IMR-90 (cell line): ENCODE measurements at regions not wholly inside any gene's neighbourhood (a gene's known extent, or its start where the extent isn't known, plus 50 kb on each side); places are given as distances from the start of the nearest gene placed in this dataset.

ENCODE experiments used
- ATAC-seq: fragments of 200-7000 bp; cut with Tn5 transposase; 2 replicates; pipeline ENCODE4 v1.9.1; 2020; ENCODE audit warnings: low read depth, mild to moderate bottlenecking, moderate library complexity
- BruUV-seq: library from RNA; stranded (reverse); fragments of 400-500 nt; replicated peaks from 2 replicates; lab custom pipeline; 2021; lab: Mats Ljungman, UMichigan
- CTCF ChIA-PET: fragments of 300-600 bp; formaldehyde crosslinking; extraction: SDS; loops from one replicate; lab custom pipeline; 2021; ENCODE audit warnings: antibody characterized with exemption; lab: Yijun Ruan, JAX
- POLR2A ChIA-PET: fragments of 300-600 bp; sonication (Branson Sonifier 250); formaldehyde crosslinking; loops from one replicate; lab custom pipeline; 2022; ENCODE audit warnings: antibody characterized with exemption; ENCODE audit not compliant: unreplicated experiment; lab: Charles Lee
- DNase-seq: peaks from one replicate; pipeline ENCODE4 v3.0.0; 2013
- H2AFZ ChIP-seq: replicated peaks from 2 replicates; pipeline ENCODE3; 2013; ENCODE audit warnings: low read length, mild to moderate bottlenecking; ENCODE audit not compliant: poor library complexity
- H2AK5ac ChIP-seq: 2 replicates; pipeline ENCODE4 v1.6.1; 2013; ENCODE audit warnings: low read depth, low read length, inconsistent platforms
- H2AK9ac ChIP-seq: replicated peaks from 2 replicates; pipeline ENCODE3; 2013; ENCODE audit warnings: mild to moderate bottlenecking, low read depth, low read length, moderate library complexity; ENCODE audit not compliant: poor library complexity
- H2BK120ac ChIP-seq: 2 replicates; pipeline ENCODE4 v1.6.1; 2013; ENCODE audit warnings: low read depth, low read length, inconsistent platforms
- H2BK15ac ChIP-seq: 3 replicates; pipeline ENCODE4 v1.6.1; 2013; ENCODE audit warnings: low read depth, low read length, inconsistent platforms
- H2BK20ac ChIP-seq: 2 replicates; pipeline ENCODE4 v1.6.1; 2013; ENCODE audit warnings: low read depth, mild to moderate bottlenecking, inconsistent platforms, low read length, moderate library complexity
- H2BK5ac ChIP-seq: 2 replicates; pipeline ENCODE4 v1.6.1; 2013; ENCODE audit warnings: mild to moderate bottlenecking, low read depth, low read length, inconsistent platforms; ENCODE audit not compliant: poor library complexity, severe bottlenecking
- H3K14ac ChIP-seq: replicated peaks from 2 replicates; pipeline ENCODE4 v1.6.1; 2013; ENCODE audit warnings: low read depth, low read length, inconsistent platforms
- H3K18ac ChIP-seq: 2 replicates; pipeline ENCODE4 v1.6.1; 2013; ENCODE audit warnings: low read depth, low read length, control low read depth
- H3K23ac ChIP-seq: 2 replicates; pipeline ENCODE4 v1.6.1; 2013; ENCODE audit warnings: low read depth, low read length, inconsistent platforms
- H3K27ac ChIP-seq: 2 replicates; pipeline ENCODE4 v1.5.1; 2013; ENCODE audit warnings: mild to moderate bottlenecking, control low read depth, low read length; ENCODE audit not compliant: insufficient read depth
- H3K27me3 ChIP-seq: 2 replicates; pipeline ENCODE4 v1.6.1; 2013; ENCODE audit warnings: low read length; ENCODE audit not compliant: control insufficient read depth, insufficient read depth
- H3K36me3 ChIP-seq: 2 replicates; pipeline ENCODE4 v1.6.1; 2013; ENCODE audit warnings: low read length, mixed read lengths; ENCODE audit not compliant: control insufficient read depth, insufficient read depth
- H3K4ac ChIP-seq: 2 replicates; pipeline ENCODE4 v1.6.1; 2013; ENCODE audit warnings: low read depth, low read length, inconsistent platforms
- H3K4me1 ChIP-seq: 2 replicates; pipeline ENCODE4 v1.6.1; 2013; ENCODE audit warnings: low read length, mixed read lengths; ENCODE audit not compliant: control insufficient read depth, insufficient read depth
- H3K4me2 ChIP-seq: 2 replicates; pipeline ENCODE4 v1.6.1; 2013; ENCODE audit warnings: low read depth, mild to moderate bottlenecking, control low read depth, low read length, moderate library complexity
- H3K4me3 ChIP-seq: 2 replicates; pipeline ENCODE4 v1.5.1; 2013; ENCODE audit warnings: low read depth, mild to moderate bottlenecking, control low read depth, low read length, moderate library complexity; ENCODE audit not compliant: insufficient read depth
- H3K56ac ChIP-seq: 2 replicates; pipeline ENCODE4 v1.6.1; 2013; ENCODE audit warnings: low read length, inconsistent platforms; ENCODE audit not compliant: insufficient read depth; ENCODE audit errors: extremely low read depth
- H3K79me1 ChIP-seq, 2 experiments: 2 replicates each; pipeline ENCODE4 v1.6.1; 2013; ENCODE audit warnings: low read length in 2 of 2, inconsistent platforms in 1 of 2, low read depth in 1 of 2
- H3K9ac ChIP-seq: 2 replicates; pipeline ENCODE4 v1.6.1; 2013; ENCODE audit warnings: low read depth, low read length, control low read depth
- H3K9me1 ChIP-seq: 2 replicates; pipeline ENCODE4 v1.6.1; 2013; ENCODE audit warnings: low read length, inconsistent platforms; ENCODE audit not compliant: insufficient read depth
- H3K9me3 ChIP-seq: 2 replicates; pipeline ENCODE4 v1.6.1; 2013; ENCODE audit warnings: low read length; ENCODE audit not compliant: control insufficient read depth, insufficient read depth
- H4K20me1 ChIP-seq: 2 replicates; pipeline ENCODE4 v1.6.1; 2013; ENCODE audit warnings: low read length, inconsistent platforms; ENCODE audit not compliant: insufficient read depth
- H4K5ac ChIP-seq: 2 replicates; pipeline ENCODE4 v1.6.1; 2013; ENCODE audit warnings: mild to moderate bottlenecking, low read depth, low read length, control low read depth
- H4K8ac ChIP-seq, 2 experiments: 2 replicates each; pipeline ENCODE4 v1.6.1; 2013; ENCODE audit warnings: low read depth in 2 of 2, low read length in 2 of 2, control low read depth in 1 of 2, inconsistent platforms in 1 of 2
- H4K91ac ChIP-seq: 2 replicates; pipeline ENCODE4 v1.6.1; 2013; ENCODE audit warnings: low read depth, low read length, inconsistent platforms; ENCODE audit not compliant: insufficient read depth
- BHLHE40 ChIP-seq: fragments of 150-350 bp; IDR thresholded peaks from 2 replicates; pipeline ENCODE4 v1.6.1; 2016; ENCODE audit warnings: mild to moderate bottlenecking, low read depth, low read length
- ELK1 ChIP-seq: fragments of 150-350 bp; IDR thresholded peaks from 2 replicates; pipeline ENCODE4 v1.6.1; 2016; ENCODE audit warnings: low read depth, mild to moderate bottlenecking, low read length, moderate library complexity, borderline replicate concordance
- FOS ChIP-seq: fragments of 150-350 bp; IDR thresholded peaks from 2 replicates; pipeline ENCODE4 v1.6.1; 2016; ENCODE audit warnings: low read depth, low read length
- MAFK ChIP-seq: IDR thresholded peaks from 2 replicates; pipeline ENCODE4 v1.6.1; 2012; ENCODE audit warnings: low read depth, low read length, improper control_type of control experiment
- MAZ ChIP-seq: IDR thresholded peaks from 2 replicates; pipeline ENCODE4 v1.6.1; 2012; ENCODE audit warnings: low read depth, mild to moderate bottlenecking, low read length, improper control_type of control experiment, moderate library complexity, borderline replicate concordance
- MXI1 ChIP-seq: IDR thresholded peaks from 2 replicates; pipeline ENCODE4 v1.6.1; 2012; ENCODE audit warnings: low read depth, mild to moderate bottlenecking, low read length, moderate library complexity, borderline replicate concordance
- NFE2L2 ChIP-seq: fragments of 150-350 bp; IDR thresholded peaks from 2 replicates; pipeline ENCODE4 v1.6.1; 2016; ENCODE audit warnings: low read depth, mild to moderate bottlenecking, low read length
- RFX5 ChIP-seq: IDR thresholded peaks from 2 replicates; pipeline ENCODE4 v1.8.0; 2012; ENCODE audit warnings: low read depth, mild to moderate bottlenecking, low read length, moderate library complexity
- USF2 ChIP-seq: fragments of 150-350 bp; IDR thresholded peaks from 2 replicates; pipeline ENCODE4 v1.6.1; 2017; ENCODE audit warnings: mild to moderate bottlenecking, antibody characterized with exemption, low read length, low read depth
- WGBS, 2 experiments: methylation state at CpG; one replicate each; pipeline versions ENCODE4 v1.1.5 to v1.1.7; 2013; ENCODE audit warnings: missing lambda C conversion rate in 2 of 2; ENCODE audit not compliant: insufficient read length in 1 of 2; ENCODE audit errors: extremely low coverage in 2 of 2; 5-methylcytosine and 5-hydroxymethylcytosine counted together
- dilution Hi-C: fragments of 300-500 bp; cut with HindIII; formaldehyde crosslinking; loops from one replicate; pipeline ENCODE4 v1.14.3; 2018; ENCODE audit warnings: low sequenced_read_pairs; ENCODE audit not compliant: unreplicated experiment
- in situ Hi-C: fragments of 300-500 bp; cut with MboI; formaldehyde crosslinking; loops from 3 replicates; pipeline ENCODE4 v1.14.3; 2019; ENCODE audit warnings: low sequenced_read_pairs, inconsistent platforms, mixed read lengths
- intact Hi-C: fragments of 100-400 bp; cut with micrococcal nuclease; formaldehyde crosslinking; loops from 2 replicates; pipeline ENCODE4 v1.10.0; 2022

GRCh38 chr4:34112573-34112972 lies 2131.7 kb downstream of the ARAP2 start:
- Histone ChIP-seq H4K20me1 (no peaks in the 10 kb centered on the region), H3K4me3 (no peak overlapping the region), H2BK5ac (no peak overlapping the region), H4K8ac (no peak overlapping the region), H2BK15ac (no peak overlapping the region), H3K27me3 (no peaks in the 10 kb centered on the region), H4K91ac (no peak overlapping the region), H3K23ac (no peak overlapping the region), H4K5ac (no peak overlapping the region), H3K27ac (no peak overlapping the region), H2AK9ac (no peak overlapping the region), H3K9me3 (no peaks in the 10 kb centered on the region), H3K4me1 (no peaks in the 10 kb centered on the region), H3K9me1 (no peaks in the 10 kb centered on the region), H3K9ac (no peak overlapping the region), H3K79me1 (no peaks in the 10 kb centered on the region), H2BK20ac (no peak overlapping the region), H3K14ac (no peak overlapping the region), H2AFZ (no peak overlapping the region), H3K18ac (no peak overlapping the region), H3K56ac (no peak overlapping the region), H2BK120ac (no peak overlapping the region), H3K4ac (no peak overlapping the region), H3K4me2 (no peak overlapping the region), H3K36me3 (no peaks in the 10 kb centered on the region), H2AK5ac (no peak overlapping the region)
- POLR2A ChIA-PET, result no interaction called here
- in situ Hi-C loops (no loop called here), intact Hi-C loops (no loop called here), dilution Hi-C loops (no loop called here)
- TF ChIP-seq MAFK (no peak), MXI1 (no peak), FOS (no peak), NFE2L2 (no peak), MAZ (no peak), USF2 (no peak), BHLHE40 (no peak), RFX5 (no peak), ELK1 (no peak)
- CTCF ChIA-PET, result no interaction called here
- BruUV-seq, result no TSS peak
- no peak for DNase-seq
- no CpG with 5 or more reads among the region's 2 CpGs for WGBS, 2 experiments
- no peak for ATAC-seq
